Stimulated activated CD4-positive, alpha-beta T cell treated with anti-CD3 and anti-CD28 coated beads, Interleukin-1b, Interleukin-23, amount 100 ng/mL, for 4 hours (primary cell): ENCODE measurements at regions not wholly inside any gene's neighbourhood (a gene's known extent, or its start where the extent isn't known, plus 50 kb on each side); places are given as distances from the start of the nearest gene placed in this dataset.

Experiments
- DNase-seq, 2 donors: peaks; one replicate each; pipeline ENCODE4 v3.0.0-alpha.2; 2020; ENCODE audit warnings: low read depth in 2 of 2

DNA sequence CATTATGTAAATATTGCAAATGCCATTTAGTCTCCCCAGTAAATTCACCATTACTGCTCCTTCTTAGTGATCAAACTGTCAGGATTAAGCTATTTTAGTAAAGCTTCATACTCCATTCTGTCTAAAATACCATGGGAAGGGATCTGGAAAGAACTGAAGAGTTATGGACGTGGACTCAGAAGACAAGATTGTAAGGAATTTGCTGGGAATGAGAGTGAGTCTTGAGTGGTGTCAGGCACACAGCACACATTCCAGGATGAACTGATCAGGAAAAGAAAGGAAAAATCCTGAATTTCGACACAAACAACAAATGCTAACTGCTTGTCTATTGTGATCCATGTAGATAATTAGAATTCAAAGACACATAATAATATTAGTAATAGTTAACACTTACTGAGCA is 311.0 kb downstream of the CENPC start:
- no peak for DNase-seq

DNA sequence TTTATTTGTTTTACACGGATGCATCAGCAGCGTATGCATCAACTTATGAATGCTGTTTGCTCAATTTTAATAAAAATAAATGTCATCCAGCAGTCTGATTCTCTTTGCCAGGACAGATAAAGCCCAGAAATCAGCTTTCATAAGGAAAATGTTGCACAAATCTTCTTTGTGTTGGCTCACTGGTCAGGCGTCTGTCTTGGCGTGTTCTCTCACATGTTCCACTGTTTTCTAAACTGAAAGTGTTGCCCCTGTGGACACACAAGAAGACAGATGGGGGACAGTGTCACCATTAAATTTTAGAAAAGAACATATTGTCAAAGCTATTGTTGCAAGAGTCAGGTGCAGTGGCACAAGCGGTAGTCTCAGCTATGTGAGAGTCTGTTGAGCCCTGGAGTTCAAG is 316.2 kb downstream of the CENPC start:
- DNase-seq: no peak

DNA sequence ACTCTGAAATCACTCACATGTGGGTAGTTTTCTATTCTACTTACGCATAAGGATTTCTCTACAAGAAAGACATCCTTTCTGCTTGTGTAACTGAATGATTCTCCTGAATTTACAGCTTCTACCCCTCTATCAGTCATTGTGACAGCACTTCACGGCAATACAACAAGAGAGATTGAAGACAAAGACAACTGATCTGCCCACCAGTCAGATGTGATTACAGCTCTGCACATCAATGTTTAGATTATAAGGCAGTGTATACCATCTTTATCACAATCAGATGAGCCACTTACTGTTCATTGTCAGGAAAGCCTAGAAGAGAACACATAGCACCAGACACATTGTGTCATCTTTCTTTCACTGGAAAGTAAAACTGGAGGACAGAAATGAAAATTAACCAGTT is 324.4 kb downstream of the CENPC start:
- DNase-seq: no peak

DNA sequence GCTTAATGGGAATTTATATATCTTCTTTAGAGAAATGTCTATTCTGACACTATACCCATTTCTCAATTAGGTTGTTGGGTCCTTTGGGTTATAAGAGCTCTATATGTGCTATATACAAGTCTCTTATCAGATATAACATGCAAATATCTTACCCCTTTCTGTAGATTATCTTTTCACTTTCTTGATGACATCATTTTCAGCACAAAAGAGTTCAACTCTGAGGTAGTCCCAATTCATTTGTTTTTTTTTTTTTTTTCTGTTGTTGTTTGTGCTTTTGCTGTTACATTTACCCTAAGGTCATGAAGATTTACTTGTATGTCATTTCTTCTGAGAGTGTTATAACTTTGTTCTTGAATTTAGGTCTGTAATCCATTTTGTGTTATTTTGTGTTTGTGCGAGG is 326.4 kb downstream of the CENPC start:
- no peak for DNase-seq

DNA sequence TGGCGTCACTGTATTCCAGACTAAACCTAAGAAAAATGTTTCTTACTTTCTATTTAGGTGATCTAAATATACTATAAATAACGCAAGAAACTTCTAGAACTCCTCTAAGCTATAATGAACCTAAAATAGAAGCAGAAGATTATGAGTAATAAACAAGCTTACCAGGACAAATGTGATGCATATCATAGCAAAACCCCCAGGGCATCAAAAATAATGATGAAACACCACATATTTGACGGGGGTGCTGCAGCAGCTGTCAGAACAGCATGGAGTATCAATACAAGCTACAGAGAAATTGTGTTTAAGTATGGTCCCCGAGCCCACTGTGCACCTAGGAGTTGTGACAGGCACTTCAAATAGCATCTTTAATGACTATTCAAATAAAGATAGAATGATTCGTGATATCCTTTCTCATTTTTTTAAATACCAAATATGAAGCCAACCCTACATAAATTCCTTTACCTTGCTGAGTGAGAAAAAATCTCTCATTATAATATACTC is 337.3 kb downstream of the CENPC start:
- no peak for DNase-seq

DNA sequence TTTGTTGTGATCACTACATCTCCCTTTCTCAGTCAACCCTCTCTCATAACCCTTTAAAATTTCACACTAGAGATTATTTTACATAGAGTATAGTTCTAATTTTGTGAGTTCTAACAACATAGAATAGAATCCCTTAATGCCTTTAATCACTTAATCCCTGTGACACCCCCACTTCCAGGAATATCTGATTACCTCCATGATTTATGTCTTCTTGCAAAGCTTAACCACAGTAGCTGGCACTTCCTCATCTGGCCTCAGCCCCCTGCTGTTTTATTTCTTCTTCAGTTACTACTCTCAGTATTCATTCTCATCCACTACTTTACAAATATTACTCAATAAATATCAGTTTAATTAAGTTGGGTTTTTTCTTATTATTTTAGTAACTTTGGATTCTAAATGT is 340.9 kb downstream of the CENPC start:
- no peak for DNase-seq

DNA sequence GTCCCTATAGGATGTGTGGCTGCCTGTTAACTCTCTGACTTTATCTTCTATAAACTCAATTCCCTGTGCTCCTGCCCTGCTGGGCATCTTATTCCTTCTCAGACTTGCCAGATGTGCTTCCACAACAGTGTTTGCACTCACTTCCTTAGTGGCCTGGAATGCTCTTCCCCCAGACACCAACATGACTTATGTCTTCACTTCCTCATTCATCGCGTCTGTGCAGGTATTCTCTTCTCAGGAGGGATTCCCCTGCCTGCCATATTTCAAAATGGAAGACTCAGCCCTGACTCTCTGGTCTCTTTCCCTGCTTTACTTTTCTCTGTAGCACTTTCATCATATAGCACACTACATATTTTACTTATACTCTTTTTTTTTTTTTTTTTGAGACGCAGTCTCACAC is 344.0 kb downstream of the CENPC start:
- no peak for DNase-seq

DNA sequence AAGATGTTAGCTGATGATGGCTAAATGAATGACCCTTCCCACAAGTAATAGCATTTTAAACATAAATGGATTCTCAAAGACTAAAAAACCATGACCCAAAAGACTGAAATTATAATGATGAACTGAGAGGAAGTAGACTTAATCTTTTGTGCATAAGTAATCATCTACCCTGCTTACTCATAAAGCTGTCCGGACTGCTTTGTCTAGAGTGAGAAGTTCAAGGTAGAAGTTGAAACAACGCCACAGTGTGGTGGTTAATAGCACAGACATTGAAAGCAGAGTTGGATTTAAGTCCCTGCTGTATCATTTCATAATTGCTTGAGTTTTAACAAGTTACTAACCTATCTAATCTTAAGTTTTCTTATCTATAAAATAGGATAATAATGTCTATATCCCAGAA is 346.6 kb downstream of the CENPC start:
- no peak for DNase-seq

DNA sequence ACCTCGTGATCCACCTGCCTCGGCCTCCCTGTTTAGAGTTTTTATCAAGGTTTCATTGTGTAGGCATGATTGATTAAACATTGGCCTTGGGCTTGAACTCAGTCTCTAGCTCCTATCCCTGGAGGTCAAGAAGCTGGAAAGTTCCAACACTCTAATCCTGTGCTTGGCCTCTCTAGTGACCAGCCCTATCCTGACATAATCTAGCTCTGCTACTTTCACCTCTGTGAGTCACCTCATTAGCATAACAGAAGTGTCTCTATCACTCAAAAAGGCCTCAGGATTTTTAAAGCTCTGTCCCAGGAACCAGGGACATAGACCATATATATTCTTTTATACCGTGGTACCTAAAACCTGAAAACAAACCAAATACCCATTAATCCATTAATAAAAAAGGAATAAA is 377.5 kb downstream of the CENPC start:
- DNase-seq: no peak

DNA sequence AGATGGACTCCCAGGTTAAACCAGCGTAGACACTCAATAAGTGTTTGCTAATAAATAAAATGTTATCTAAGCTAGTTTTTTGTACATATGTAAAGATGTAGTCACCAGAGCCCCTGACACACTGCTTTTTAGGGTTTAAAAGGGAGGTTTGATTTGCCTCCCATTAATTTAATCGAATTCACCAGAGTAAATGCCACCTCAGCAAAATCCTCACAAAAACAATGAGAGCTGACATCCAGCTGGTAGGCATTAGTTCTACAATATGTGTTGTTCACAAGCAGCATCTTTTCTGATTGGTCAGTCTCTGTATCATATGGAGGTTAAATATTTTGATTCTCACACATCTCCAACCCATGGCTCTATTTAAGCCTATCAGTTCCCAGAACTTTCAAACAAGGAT is 382.6 kb downstream of the CENPC start:
- DNase-seq: no peak

DNA sequence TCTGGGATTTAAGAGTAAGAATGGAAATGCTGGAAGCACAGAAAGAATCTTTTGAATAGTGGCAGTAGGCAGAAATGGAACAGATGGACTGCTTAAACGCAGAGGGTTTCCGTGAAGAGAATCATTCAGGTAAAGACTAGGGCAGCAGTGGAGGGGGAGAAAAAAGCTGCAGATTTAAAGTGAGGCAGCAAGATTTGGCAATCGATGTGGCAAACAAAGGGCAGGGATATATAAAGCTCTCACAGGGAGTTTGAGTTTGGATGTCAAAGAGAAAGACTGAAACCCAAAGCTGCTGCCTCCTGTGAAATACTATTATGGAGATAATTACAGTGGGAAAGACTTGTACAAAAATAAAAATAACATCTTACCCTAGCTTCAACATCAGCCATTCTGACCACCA is 384.0 kb downstream of the CENPC start:
- no peak for DNase-seq

DNA sequence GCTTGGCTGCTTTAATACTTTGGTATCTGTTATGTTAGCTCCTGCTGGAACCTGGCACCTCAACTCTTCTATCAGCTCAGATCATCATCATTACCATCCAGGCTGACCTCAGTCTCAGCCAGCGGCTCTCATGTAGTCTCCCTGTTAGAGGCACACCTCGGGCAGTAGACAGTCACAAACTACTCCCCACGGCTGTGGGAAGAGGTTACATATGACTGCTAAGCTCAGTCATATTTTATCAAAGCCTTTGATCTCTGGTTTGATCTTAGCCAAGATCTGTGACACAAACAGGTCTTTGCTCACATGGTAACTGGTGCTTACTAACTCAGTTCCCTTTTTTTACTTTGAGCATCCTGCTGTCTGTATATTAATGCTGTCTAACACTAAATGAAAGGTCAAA is 384.9 kb downstream of the CENPC start:
- no peak for DNase-seq

DNA sequence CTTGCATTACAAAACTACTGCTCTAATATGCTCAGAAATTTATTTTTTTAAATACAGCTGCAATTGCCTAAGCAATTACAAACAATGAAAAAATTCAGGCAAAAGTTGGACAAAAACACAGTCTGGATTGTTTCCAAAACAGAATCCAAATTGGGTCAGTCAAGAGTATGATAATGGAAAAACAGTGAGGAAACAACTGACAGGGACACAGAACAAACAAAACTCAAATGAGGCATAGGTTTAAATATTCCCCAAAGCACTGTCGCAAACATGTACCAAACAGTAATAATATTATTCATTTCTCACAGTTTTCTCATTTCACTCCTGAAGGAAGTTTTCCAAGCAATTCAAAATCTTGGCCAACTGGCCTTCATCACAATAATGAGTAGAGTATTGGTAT is 386.6 kb downstream of the CENPC start:
- DNase-seq: no peak

DNA sequence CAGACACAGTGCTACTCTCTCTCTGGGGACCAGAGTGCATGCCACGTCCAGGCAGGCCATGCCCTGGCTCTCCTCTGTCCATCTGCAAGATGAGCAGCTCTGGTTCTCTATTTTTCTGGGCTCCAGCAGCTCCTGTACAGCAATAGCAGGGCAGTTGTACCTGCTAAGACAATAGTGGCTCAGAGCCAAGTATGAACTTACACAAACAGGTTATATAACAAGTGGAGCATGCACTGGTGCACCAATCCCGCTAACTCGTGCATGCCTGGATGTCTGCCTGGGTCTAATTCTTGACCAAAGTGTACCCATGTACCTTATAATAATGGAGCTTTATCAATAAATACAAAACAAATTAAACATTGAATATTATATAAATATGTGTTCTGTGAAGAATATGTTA is 392.3 kb downstream of the CENPC start:
- DNase-seq: no peak

DNA sequence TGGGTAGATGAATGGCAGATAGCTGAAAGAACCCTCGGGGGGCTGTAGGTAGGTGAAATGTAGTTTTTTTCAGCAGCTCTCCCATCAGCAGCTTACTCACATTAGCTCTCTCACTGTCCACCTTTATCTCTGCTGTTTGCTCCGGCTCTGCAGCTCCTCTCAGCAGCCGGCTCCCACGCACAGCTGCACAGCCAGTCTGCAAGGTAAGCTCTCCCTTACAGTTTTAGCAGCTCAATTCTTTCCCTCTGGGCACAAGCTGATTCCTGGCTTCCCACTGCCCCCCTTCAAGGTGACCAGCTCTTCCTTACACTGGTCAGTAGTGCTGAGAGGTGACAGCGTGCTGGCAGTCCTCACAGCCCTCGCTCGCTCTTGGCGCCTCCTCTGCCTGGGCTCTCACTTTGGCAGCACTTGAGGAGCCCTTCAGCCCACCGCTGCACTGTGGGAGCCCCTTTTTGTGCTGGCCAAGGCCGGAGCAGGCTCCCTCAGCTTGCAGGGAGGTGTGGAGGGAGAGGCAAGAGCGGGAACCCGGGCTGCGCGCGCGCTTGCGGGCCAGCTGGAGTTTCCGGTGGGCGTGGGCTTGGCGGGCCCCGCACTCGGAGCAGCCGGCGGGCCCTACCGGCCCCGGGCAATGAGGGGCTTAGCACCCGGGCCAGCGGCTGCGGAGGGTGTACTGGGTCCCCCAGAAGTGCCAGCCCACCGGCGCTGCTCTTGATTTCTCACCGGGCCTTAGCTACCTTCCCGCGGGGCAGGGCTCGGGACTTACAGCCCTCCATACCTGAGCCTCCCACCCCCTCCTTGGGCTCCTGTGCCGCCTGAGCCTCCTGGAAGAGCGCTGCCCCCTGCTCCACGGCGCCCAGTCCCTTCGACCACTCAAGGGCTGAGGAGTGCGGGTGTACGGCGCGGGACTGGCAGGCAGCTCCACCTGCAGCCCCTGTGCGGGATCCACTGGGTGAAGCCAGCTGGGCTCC is 393.6 kb downstream of the CENPC start:
- no peak for DNase-seq

DNA sequence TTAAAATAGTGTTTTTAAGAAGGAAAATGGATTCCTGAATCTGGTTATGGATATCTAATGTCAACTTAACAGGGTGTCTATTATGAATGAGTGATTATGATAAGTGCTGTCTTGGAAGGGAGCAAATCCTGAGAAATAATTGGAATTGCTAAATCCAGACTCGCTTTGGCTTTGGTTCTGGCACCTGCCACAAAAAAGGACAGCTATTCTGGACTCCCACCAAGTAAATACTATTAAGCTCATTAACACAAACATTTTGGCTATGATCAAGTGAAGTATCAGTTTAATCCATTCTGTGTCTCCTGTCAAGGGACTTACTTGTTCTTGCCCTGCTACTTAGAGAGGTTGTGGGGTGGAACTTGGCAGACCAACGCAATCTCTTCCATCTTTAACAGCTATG is 403.7 kb downstream of the CENPC start:
- DNase-seq: no peak

DNA sequence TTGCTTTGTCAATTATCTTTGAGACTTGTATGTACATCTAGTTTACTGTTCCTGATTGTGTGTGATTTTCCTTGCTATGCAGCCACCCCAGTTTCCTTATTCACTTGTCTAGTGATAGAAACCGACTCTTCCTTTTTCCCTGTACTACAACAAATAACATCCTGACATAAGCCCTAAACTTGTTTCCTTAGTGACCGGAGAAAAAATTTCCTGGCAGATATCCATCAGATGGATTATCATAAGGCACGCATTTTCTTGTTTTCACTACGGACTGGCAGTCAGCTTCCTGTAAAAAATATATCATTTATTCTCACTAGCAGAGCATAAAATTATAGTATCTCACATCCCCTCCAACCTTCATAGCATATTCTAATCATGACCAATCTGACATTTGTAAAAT is 410.7 kb downstream of the CENPC start:
- no peak for DNase-seq

DNA sequence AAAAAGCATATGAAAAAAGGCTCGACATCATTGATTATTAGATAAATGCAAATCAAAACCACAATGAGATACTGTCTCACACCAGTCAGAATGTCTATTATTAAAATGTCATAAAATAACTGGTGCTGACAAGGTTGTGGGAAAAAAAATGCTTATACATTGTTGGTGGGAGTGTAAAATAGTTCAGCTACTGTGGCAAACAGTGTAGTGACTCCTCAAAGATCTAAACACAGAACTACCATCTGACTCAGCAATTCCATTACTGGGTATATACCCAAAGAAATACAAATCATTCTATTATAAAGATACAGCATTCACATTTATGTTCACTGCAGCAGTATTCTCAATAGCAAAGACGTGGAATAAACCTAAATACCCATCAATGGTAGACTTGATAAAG is 412.1 kb downstream of the CENPC start:
- no peak for DNase-seq

DNA sequence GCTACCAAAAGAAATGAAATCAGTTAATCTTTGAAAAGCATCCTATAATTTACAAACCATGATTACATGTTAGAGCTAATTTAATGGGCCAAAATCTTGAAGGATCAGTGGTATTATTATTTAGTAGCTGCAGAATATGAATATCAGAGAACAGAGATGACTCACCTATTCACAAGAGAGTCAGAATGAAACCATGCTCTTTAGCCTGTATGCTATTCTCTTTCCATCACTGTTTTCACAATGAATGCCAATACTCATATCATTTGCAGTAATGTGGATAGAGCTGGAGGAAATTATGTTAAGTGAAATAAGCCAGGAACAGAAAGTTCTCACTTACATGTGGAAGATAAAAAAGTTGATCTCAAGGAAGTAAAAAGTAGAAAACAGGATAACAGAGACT is 414.1 kb downstream of the CENPC start:
- no peak for DNase-seq

DNA sequence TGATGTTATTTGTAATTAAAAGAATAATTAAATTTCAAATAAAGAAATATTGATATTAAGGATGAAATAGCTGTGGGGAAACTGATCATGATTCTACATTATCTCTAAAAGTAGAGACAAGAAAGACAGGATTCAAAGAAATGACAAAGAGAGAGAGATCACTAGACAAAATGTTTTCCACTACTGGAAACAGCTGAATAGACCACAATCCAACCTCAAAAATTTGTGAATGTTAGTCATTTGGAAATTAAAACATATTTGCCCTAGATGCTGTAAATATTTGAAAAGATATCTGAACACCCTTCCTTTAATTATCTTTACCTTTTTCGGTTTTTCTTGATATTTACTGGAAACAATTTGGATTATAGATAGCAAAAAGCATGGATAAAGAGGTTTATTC is 414.9 kb downstream of the CENPC start:
- DNase-seq: no peak

DNA sequence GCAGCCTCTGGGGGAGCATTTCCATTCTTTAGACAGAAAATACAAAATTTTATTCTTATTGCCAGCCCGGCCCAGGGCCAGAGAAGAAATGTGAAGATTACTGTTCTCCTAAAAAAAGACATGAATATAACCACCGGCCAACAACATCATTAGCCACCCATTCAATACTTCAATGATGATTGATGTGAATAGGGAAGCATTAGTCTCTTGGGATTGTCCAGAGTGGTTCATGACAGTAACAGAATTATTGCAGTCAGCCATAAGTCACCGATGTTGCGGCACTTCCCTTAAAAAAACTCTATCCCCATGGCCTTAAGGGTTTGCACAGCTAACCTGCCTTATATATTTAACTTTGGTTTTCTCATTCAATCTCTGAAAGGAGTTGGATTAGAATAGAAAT is 418.7 kb downstream of the CENPC start:
- DNase-seq: no peak

DNA sequence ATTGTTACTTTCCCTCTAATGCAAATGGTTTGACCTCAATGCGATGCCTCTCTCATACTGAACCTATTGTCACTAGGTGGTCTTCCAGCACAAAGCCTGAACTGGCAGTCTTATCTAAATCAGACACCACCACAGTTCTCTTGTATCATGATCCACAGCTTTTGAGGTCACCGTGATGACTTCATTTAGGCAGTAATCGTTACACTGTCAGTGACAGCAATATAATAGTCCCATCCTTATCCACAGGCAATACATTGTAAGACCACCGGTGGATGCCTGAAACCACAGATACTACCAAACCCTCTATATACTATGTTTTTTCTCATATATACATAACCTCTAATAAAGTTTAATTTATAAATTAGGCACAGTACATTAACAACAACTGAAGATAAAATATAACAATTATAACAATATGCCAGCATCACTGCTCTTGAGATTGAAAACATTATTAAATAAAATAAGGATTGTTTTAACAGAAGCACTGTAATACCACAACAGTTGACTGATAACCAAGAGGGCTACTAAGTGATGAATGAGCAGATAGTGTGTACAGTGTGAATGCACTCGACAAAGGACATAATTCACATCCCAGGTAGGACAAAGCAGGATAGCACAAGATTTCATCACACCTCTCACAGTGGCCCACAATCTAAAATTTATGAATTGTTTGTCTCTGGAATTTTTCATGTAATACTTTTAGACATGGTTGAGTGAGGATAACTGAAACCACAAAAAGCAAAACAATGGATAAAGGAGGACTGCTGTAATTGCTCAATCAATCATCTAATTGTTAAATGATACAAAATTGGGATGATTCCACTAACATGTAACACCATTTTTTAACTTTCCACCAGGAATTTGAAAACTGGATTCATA is 419.4 kb downstream of the CENPC start:
- no peak for DNase-seq

DNA sequence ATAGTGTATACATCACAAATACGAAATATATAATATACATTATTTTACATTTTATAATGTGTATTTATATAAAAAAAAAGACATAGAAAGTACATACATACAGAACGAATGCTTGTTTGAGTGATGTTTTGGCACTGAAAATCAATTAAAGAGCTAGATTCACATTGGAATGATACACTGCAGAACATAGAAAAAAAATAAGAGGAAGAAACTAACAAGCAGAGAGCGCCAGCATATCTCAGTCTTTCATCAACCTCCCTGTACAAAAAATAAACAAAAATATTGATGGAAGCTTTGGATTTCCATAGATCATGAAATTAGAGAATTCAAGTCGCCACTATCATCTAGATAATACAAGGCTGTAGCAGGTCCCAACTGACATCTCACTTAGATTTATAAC is 420.6 kb downstream of the CENPC start:
- no peak for DNase-seq
